Astrocyte of the cerebellum (primary cell): ENCODE measurements at regions not wholly inside any gene's neighbourhood (a gene's known extent, or its start where the extent isn't known, plus 50 kb on each side); places are given as distances from the start of the nearest gene placed in this dataset.
"Not testable (repeated sequence)": the region's sequence is repeated elsewhere in the genome, so short reads cannot be mapped to it uniquely, and the experiment has no call there.

Experiments used
- DNase-seq: peaks from one replicate; pipeline ENCODE4 v3.0.0-alpha.2; 2011; ENCODE audit warnings: low read depth
- H3K4me3 ChIP-seq: 2 replicates; pipeline ENCODE4 v1.5.1; 2011; ENCODE audit warnings: mild to moderate bottlenecking, low read depth, low read length, moderate library complexity
- CTCF ChIP-seq: IDR thresholded peaks from 2 replicates; pipeline ENCODE4 v1.5.1; 2012; ENCODE audit warnings: low read length, low read depth, moderate library complexity, mild to moderate bottlenecking; ENCODE audit errors: missing control alignments
- in situ Hi-C: cut with HindIII; loops from 2 replicates; pipeline ENCODE4 v1.10.0; 2017; ENCODE audit warnings: low sequenced_read_pairs

GRCh38 chr21:15627823-15628222 lies 102.0 kb upstream of the USP25 start:
- no peak for DNase-seq
- no peak overlapping the region for H3K4me3 ChIP-seq
- no peak for TF ChIP-seq CTCF
- in situ Hi-C loops: no loop called here

GRCh38 chr21:15631342-15631741 lies 98.4 kb upstream of the USP25 start:
- in situ Hi-C loops: no loop called here
- H3K4me3 ChIP-seq: no peak overlapping the region
- DNase-seq: peak; percentile 49
- TF ChIP-seq CTCF: no peak

- DNase-seq, H3K4me3 ChIP-seq, in situ Hi-C loops: not testable (repeated sequence)
Measured at GRCh38 chr21:15634541-15634940, 95.2 kb upstream of the USP25 start.

GRCh38 chr21:15638856-15639549 lies 90.8 kb upstream of the USP25 start:
- H3K4me3 ChIP-seq: no peak overlapping the region
- no peak for TF ChIP-seq CTCF
- in situ Hi-C loops: no loop called here
- peak; percentile 18 for DNase-seq

GRCh38 chr21:15640113-15640512 lies 89.7 kb upstream of the USP25 start:
- DNase-seq, in situ Hi-C loops, H3K4me3 ChIP-seq: not testable (repeated sequence)

- TF ChIP-seq CTCF: no peak
- H3K4me3 ChIP-seq: no peak overlapping the region
- in situ Hi-C loops: no loop called here
- no peak for DNase-seq
Measured at GRCh38 chr21:15644489-15644888, 85.3 kb upstream of the USP25 start.

- in situ Hi-C loops: no loop called here
- TF ChIP-seq CTCF: no peak
- no peak overlapping the region for H3K4me3 ChIP-seq
- DNase-seq: no peak
Measured at GRCh38 chr21:15645830-15646229, 84.0 kb upstream of the USP25 start.

GRCh38 chr21:15650735-15651134 lies 79.0 kb upstream of the USP25 start:
- in situ Hi-C loops: no loop called here
- no peak for DNase-seq
- no peak for TF ChIP-seq CTCF
- no peak overlapping the region for H3K4me3 ChIP-seq
